ENCODE measurements at regions not wholly inside any gene's neighbourhood (a gene's known extent, or its start where the extent isn't known, plus 50 kb on each side); places are given as distances from the start of the nearest gene placed in this dataset.

DNA sequence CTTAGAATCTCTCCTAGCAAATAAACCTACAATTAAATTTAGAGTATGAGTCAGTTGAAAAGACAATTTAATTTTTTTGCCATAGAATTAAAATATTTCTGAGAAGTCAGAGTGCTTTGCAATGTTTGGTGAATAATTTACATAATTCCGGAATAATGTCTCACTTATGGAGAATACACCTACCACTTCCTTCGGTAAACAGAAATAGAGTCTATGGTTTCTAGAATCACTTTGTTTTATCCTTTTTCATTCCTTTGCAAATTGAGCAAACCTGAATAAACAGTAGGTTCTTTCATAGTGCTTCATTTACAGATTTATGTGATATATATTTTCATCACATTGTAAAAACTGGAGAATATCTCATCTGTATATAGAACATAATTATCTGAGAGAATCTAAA, 211.7 kb downstream of the PMAIP1 start (continued):
- no peak for TF ChIP-seq GABPA (IDR thresholded peaks at IDR 0.05; ENCODE audit: borderline replicate concordance, insufficient read depth, low read length)
- no peak for TF ChIP-seq BACH1 (IDR thresholded peaks at IDR 0.05; ENCODE audit: low read length)

Measured in H1 (cell line).